ENCODE measurements at regions not wholly inside any gene's neighbourhood (a gene's known extent, or its start where the extent isn't known, plus 50 kb on each side); places are given as distances from the start of the nearest gene placed in this dataset.

GRCh38 chr5:57683036-57683630, 200.5 kb upstream of the ACTBL2 start:
- Mint-ChIP-seq H3K27ac (no peak overlapping the region), H3K9me3 (ENCODE audit: insufficient read depth) (no peaks in the 10 kb centered on the region), H3K27me3 (peaks cover 8% of the 10 kb centered on the region), H3K4me3 (no peak overlapping the region), H3K4me1 (no peaks in the 10 kb centered on the region)
- no peak overlapping the region for H3K4me2 ChIP-seq (replicated peaks; ENCODE audit: low read depth, low read length, poor library complexity, severe bottlenecking)
- no peak overlapping the region for H3K9ac ChIP-seq (ENCODE audit: low read length)
- H3K36me3 ChIP-seq (replicated peaks in 1 of 2; ENCODE audit: control extremely low read depth in 1 of 2, control insufficient read depth in 1 of 2, extremely low read depth in 1 of 2, insufficient read depth in 2 of 2, low read length in 1 of 2): no peaks in the 10 kb centered on the region
- WGBS (ENCODE audit: insufficient coverage): no CpG with 5 or more reads among the region's 2 CpGs
- no peaks in the 10 kb centered on the region for H4K20me1 ChIP-seq (ENCODE audit: control insufficient read depth, insufficient read depth, low read length, poor library complexity, severe bottlenecking)
- ATAC-seq (ENCODE audit: low read depth): no peak
- no peak overlapping the region for H3K4me3 ChIP-seq (ENCODE audit: control extremely low read depth in 1 of 5, extremely low read depth in 1 of 5, insufficient read depth in 1 of 5, low read depth in 2 of 5, low read length in 4 of 5)
- intact Hi-C loops (cut with micrococcal nuclease): no loop called here
- TF ChIP-seq EZH2 (IDR thresholded peaks at IDR 0.05; ENCODE audit: borderline replicate concordance, insufficient read depth, low read depth, low read length, poor library complexity, severe bottlenecking) (no peak), CTCF (IDR thresholded peaks at IDR 0.05) (no peak)
- H3K27ac ChIP-seq (ENCODE audit: low read length in 2 of 2): no peak overlapping the region
- POLR2A ChIA-PET: no interaction called here
- no peaks in the 10 kb centered on the region for H3K9me3 ChIP-seq (ENCODE audit: control extremely low read depth in 1 of 3, control insufficient read depth in 2 of 3, insufficient read depth in 1 of 3, low read length in 2 of 3)
- H3K27me3 ChIP-seq (replicated peaks in 1 of 4; ENCODE audit: control extremely low read depth in 1 of 4, control insufficient read depth in 3 of 4, insufficient read depth in 4 of 4, low read length in 3 of 4): no peaks in the 10 kb centered on the region
- CTCF ChIA-PET: no interaction called here
- H3K79me2 ChIP-seq (ENCODE audit: control insufficient read depth, insufficient read depth, low read length): no peaks in the 10 kb centered on the region
- H3K4me1 ChIP-seq (ENCODE audit: control insufficient read depth in 2 of 2, insufficient read depth in 2 of 2, low read length in 2 of 2): no peaks in the 10 kb centered on the region
- no peak overlapping the region for H2AFZ ChIP-seq (ENCODE audit: insufficient read depth, low read depth, low read length, poor library complexity, severe bottlenecking)
- no peak for DNase-seq

GRCh38 chr5:57681942-57682341, 199.3 kb upstream of the ACTBL2 start:
- intact Hi-C loops (cut with micrococcal nuclease): no loop called here
- Histone ChIP-seq H3K9me3 (ENCODE audit: control extremely low read depth in 1 of 3, control insufficient read depth in 2 of 3, insufficient read depth in 1 of 3, low read length in 2 of 3) (no peaks in the 10 kb centered on the region), H3K36me3 (replicated peaks in 1 of 2; ENCODE audit: control extremely low read depth in 1 of 2, control insufficient read depth in 1 of 2, extremely low read depth in 1 of 2, insufficient read depth in 2 of 2, low read length in 1 of 2) (no peaks in the 10 kb centered on the region), H3K27me3 (replicated peaks in 1 of 4; ENCODE audit: control extremely low read depth in 1 of 4, control insufficient read depth in 3 of 4, insufficient read depth in 4 of 4, low read length in 3 of 4) (no peaks in the 10 kb centered on the region), H3K79me2 (ENCODE audit: control insufficient read depth, insufficient read depth, low read length) (no peaks in the 10 kb centered on the region), H3K4me1 (ENCODE audit: control insufficient read depth in 2 of 2, insufficient read depth in 2 of 2, low read length in 2 of 2) (no peaks in the 10 kb centered on the region), H3K4me3 (ENCODE audit: control extremely low read depth in 1 of 5, extremely low read depth in 1 of 5, insufficient read depth in 1 of 5, low read depth in 2 of 5, low read length in 4 of 5) (no peak overlapping the region), H3K27ac (ENCODE audit: low read length in 2 of 2) (no peak overlapping the region), H2AFZ (ENCODE audit: insufficient read depth, low read depth, low read length, poor library complexity, severe bottlenecking) (no peak overlapping the region), H4K20me1 (ENCODE audit: control insufficient read depth, insufficient read depth, low read length, poor library complexity, severe bottlenecking) (no peaks in the 10 kb centered on the region), H3K9ac (ENCODE audit: low read length) (no peak overlapping the region), H3K4me2 (replicated peaks; ENCODE audit: low read depth, low read length, poor library complexity, severe bottlenecking) (no peak overlapping the region)
- ChIA-PET CTCF (no interaction called here), POLR2A (no interaction called here)
- Mint-ChIP-seq H3K27ac (no peak overlapping the region), H3K9me3 (ENCODE audit: insufficient read depth) (no peaks in the 10 kb centered on the region), H3K4me3 (no peak overlapping the region), H3K27me3 (peaks cover 10% of the 10 kb centered on the region), H3K4me1 (no peaks in the 10 kb centered on the region)
- TF ChIP-seq EZH2 (IDR thresholded peaks at IDR 0.05; ENCODE audit: borderline replicate concordance, insufficient read depth, low read depth, low read length, poor library complexity, severe bottlenecking) (no peak), CTCF (IDR thresholded peaks at IDR 0.05) (no peak)
- no peak for ATAC-seq (ENCODE audit: low read depth)
- DNase-seq: no peak
- 78% methylated on average over 1 of the region's 3 CpGs for WGBS (ENCODE audit: insufficient coverage)
